Epithelial cell of prostate (primary cell): ENCODE measurements at regions not wholly inside any gene's neighbourhood (a gene's known extent, or its start where the extent isn't known, plus 50 kb on each side); places are given as distances from the start of the nearest gene placed in this dataset.

Experiments
- DNase-seq: peaks from one replicate; pipeline ENCODE4 v3.0.0-alpha.2; 2011; ENCODE audit warnings: low read depth, low spot score
- H3K27ac ChIP-seq: fragments of 450-650 bp; 2 replicates; pipeline ENCODE4 v1.5.1; 2017; ENCODE audit warnings: mild to moderate bottlenecking

- H3K27ac ChIP-seq = no peak overlapping the region
Observed at GRCh38 chr4:83832110-83832825, 296.4 kb downstream of the GPAT3 start.

GRCh38 chr4:83831588-83831987, 295.7 kb downstream of the GPAT3 start:
- no peak overlapping the region for H3K27ac ChIP-seq

More at GRCh38 chr4:83832110-83832825, 296.4 kb downstream of the GPAT3 start:
- DNase-seq = no peak

GRCh38 chr4:83830138-83830888, 294.4 kb downstream of the GPAT3 start:
- DNase-seq = no peak
- H3K27ac ChIP-seq = no peak overlapping the region

More at GRCh38 chr4:83831588-83831987, 295.7 kb downstream of the GPAT3 start:
- no peak for DNase-seq

GRCh38 chr4:83828601-83829000, 292.7 kb downstream of the GPAT3 start:
- DNase-seq = no peak
- no peak overlapping the region for H3K27ac ChIP-seq

GRCh38 chr4:83821493-83821892, 285.6 kb downstream of the GPAT3 start:
- H3K27ac ChIP-seq = no peak overlapping the region
- no peak for DNase-seq

- H3K27ac ChIP-seq = no peak overlapping the region
- no peak for DNase-seq
Observed at GRCh38 chr4:83819582-83819981, 283.7 kb downstream of the GPAT3 start.

GRCh38 chr4:83810428-83810827, 274.5 kb downstream of the GPAT3 start:
- no peak for DNase-seq

GRCh38 chr4:83809581-83809980, 273.7 kb downstream of the GPAT3 start:
- H3K27ac ChIP-seq = no peak overlapping the region
- DNase-seq = no peak

More at GRCh38 chr4:83810428-83810827, 274.5 kb downstream of the GPAT3 start:
- no peak overlapping the region for H3K27ac ChIP-seq

- no peak for DNase-seq
- no peak overlapping the region for H3K27ac ChIP-seq
Observed at GRCh38 chr4:83793481-83793880, 257.6 kb downstream of the GPAT3 start.

- H3K27ac ChIP-seq = no peak overlapping the region
- DNase-seq = no peak
Observed at GRCh38 chr4:83785891-83786290, 250.0 kb downstream of the GPAT3 start.

GRCh38 chr4:83783215-83783614, 247.3 kb downstream of the GPAT3 start:
- DNase-seq = no peak

GRCh38 chr4:83782591-83782990, 246.7 kb downstream of the GPAT3 start:
- DNase-seq = no peak
- H3K27ac ChIP-seq = no peak overlapping the region

More at GRCh38 chr4:83783215-83783614, 247.3 kb downstream of the GPAT3 start:
- H3K27ac ChIP-seq = no peak overlapping the region

- H3K27ac ChIP-seq = no peak overlapping the region
- no peak for DNase-seq
Observed at GRCh38 chr4:83781434-83781833, 245.5 kb downstream of the GPAT3 start.

- no peak for DNase-seq
- no peak overlapping the region for H3K27ac ChIP-seq
Observed at GRCh38 chr4:83780053-83780733, 244.3 kb downstream of the GPAT3 start.

- no peak overlapping the region for H3K27ac ChIP-seq
- DNase-seq = no peak
Observed at GRCh38 chr4:83779103-83780052, 243.5 kb downstream of the GPAT3 start.

- H3K27ac ChIP-seq = no peak overlapping the region
- no peak for DNase-seq
Observed at GRCh38 chr4:83772685-83773084, 236.8 kb downstream of the GPAT3 start.

GRCh38 chr4:83771113-83771705, 235.3 kb downstream of the GPAT3 start:
- DNase-seq = no peak
- no peak overlapping the region for H3K27ac ChIP-seq

GRCh38 chr4:83768146-83768545, 232.2 kb downstream of the GPAT3 start:
- H3K27ac ChIP-seq = no peak overlapping the region
- no peak for DNase-seq

GRCh38 chr4:83767067-83767466, 231.2 kb downstream of the GPAT3 start:
- no peak for DNase-seq
- no peak overlapping the region for H3K27ac ChIP-seq
